RKO (cell line): ENCODE measurements at regions not wholly inside any gene's neighbourhood (a gene's known extent, or its start where the extent isn't known, plus 50 kb on each side); places are given as distances from the start of the nearest gene placed in this dataset.

Experiments
- DNase-seq: peaks from one replicate; pipeline ENCODE4 v3.0.0-alpha.2; 2016; ENCODE audit warnings: low spot score

- DNase-seq: no peak
These were observed 1406.3 kb upstream of the CELF4 start for GRCh38 chr18:38971881-38972280.

- DNase-seq: peak; percentile 52
These were observed 1401.2 kb upstream of the CELF4 start for GRCh38 chr18:38966841-38967240.

GRCh38 chr18:38963943-38964660 is 1398.5 kb upstream of the CELF4 start:
- no peak for DNase-seq

GRCh38 chr18:38961880-38962279 is 1396.3 kb upstream of the CELF4 start:
- DNase-seq: no peak

GRCh38 chr18:38957736-38958135 is 1392.1 kb upstream of the CELF4 start:
- no peak for DNase-seq

GRCh38 chr18:38956068-38956467 is 1390.5 kb upstream of the CELF4 start:
- DNase-seq: no peak

- peak; percentile 49 for DNase-seq
These were observed 1386.0 kb upstream of the CELF4 start for GRCh38 chr18:38951633-38952032.

GRCh38 chr18:38948436-38948835 is 1382.8 kb upstream of the CELF4 start:
- no peak for DNase-seq

- no peak for DNase-seq
These were observed 1378.9 kb upstream of the CELF4 start for GRCh38 chr18:38944446-38945024.

GRCh38 chr18:38941711-38942561 is 1376.3 kb upstream of the CELF4 start:
- no peak for DNase-seq

- DNase-seq: peak; percentile 87
These were observed 1375.4 kb upstream of the CELF4 start for GRCh38 chr18:38940863-38941531.

- no peak for DNase-seq
These were observed 1374.9 kb upstream of the CELF4 start for GRCh38 chr18:38940475-38940862.

- no peak for DNase-seq
These were observed 1368.4 kb upstream of the CELF4 start for GRCh38 chr18:38933910-38934510.

GRCh38 chr18:38933322-38933721 is 1367.7 kb upstream of the CELF4 start:
- DNase-seq: no peak

GRCh38 chr18:38932752-38933151 is 1367.2 kb upstream of the CELF4 start:
- no peak for DNase-seq

GRCh38 chr18:38931754-38932050 is 1366.1 kb upstream of the CELF4 start:
- DNase-seq: no peak

- DNase-seq: no peak
These were observed 1365.5 kb upstream of the CELF4 start for GRCh38 chr18:38930881-38931753.

GRCh38 chr18:38923540-38923939 is 1357.9 kb upstream of the CELF4 start:
- no peak for DNase-seq

- DNase-seq: no peak
These were observed 1357.5 kb upstream of the CELF4 start for GRCh38 chr18:38923126-38923525.

- DNase-seq: peak; percentile 21
These were observed 1344.4 kb upstream of the CELF4 start for GRCh38 chr18:38909972-38910371.

GRCh38 chr18:38902796-38903195 is 1337.2 kb upstream of the CELF4 start:
- no peak for DNase-seq
